ENCODE measurements at regions not wholly inside any gene's neighbourhood (a gene's known extent, or its start where the extent isn't known, plus 50 kb on each side); places are given as distances from the start of the nearest gene placed in this dataset.

GRCh38 chr3:154571553-154572226, 141.7 kb upstream of the GPR149 start:
- TF ChIP-seq CTCF (conservative IDR thresholded peaks at IDR 0.05) (no peak), EZH2 (IDR thresholded peaks at IDR 0.05; ENCODE audit: low read depth) (no peak)
- Histone ChIP-seq H3K4me3 (no peak overlapping the region), H3K27ac (no peak overlapping the region), H3K79me2 (ENCODE audit: low read depth) (no peaks in the 10 kb centered on the region), H3K9me2 (ENCODE audit: insufficient read depth) (no peaks in the 10 kb centered on the region), H3K27me3 (ENCODE audit: insufficient read depth, low read depth) (no peaks in the 10 kb centered on the region), H2AFZ (peak overlapping the region; percentile 60; the same call in 1 of the 2 replicates), H3K4me2 (no peak overlapping the region), H3K4me1 (replicated peaks; ENCODE audit: insufficient read depth) (no peaks in the 10 kb centered on the region), H4K20me1 (ENCODE audit: insufficient read depth) (no peaks in the 10 kb centered on the region), H3F3A (ENCODE audit: insufficient read depth, low read depth) (no peaks in the 10 kb centered on the region), H3K36me3 (ENCODE audit: low read depth) (no peaks in the 10 kb centered on the region), H3K9me3 (ENCODE audit: insufficient read depth, low read depth) (no peaks in the 10 kb centered on the region)
- intact Hi-C loops (cut with micrococcal nuclease; ENCODE audit: unreplicated experiment) = no loop called here
- BruUV-seq (replicated peaks) = no TSS peak
- DNase-seq = no peak
- ChIA-PET POLR2A (ENCODE audit: unreplicated experiment) (interaction anchor here (0.6 kb wide), 1 partner anchor 165 kb away, joined by 4 read pairs; no protein-coding TSS in a partner anchor), CTCF (no interaction called here)

- intact Hi-C loops (cut with micrococcal nuclease; ENCODE audit: unreplicated experiment) = no loop called here
- H3K27ac ChIP-seq = no peak overlapping the region
- peak overlapping the region; percentile 50 for H2AFZ ChIP-seq
- no peaks in the 10 kb centered on the region for H3K79me2 ChIP-seq (ENCODE audit: low read depth)
- ChIA-PET POLR2A (ENCODE audit: unreplicated experiment) (no interaction called here), CTCF (no interaction called here)
- H3K4me1 ChIP-seq (replicated peaks; ENCODE audit: insufficient read depth) = no peaks in the 10 kb centered on the region
- H3K9me3 ChIP-seq (ENCODE audit: insufficient read depth, low read depth) = no peaks in the 10 kb centered on the region
- H3K9me2 ChIP-seq (ENCODE audit: insufficient read depth) = no peaks in the 10 kb centered on the region
- no peaks in the 10 kb centered on the region for H3F3A ChIP-seq (ENCODE audit: insufficient read depth, low read depth)
- DNase-seq = no peak
- BruUV-seq (replicated peaks) = no TSS peak
- no peaks in the 10 kb centered on the region for H3K36me3 ChIP-seq (ENCODE audit: low read depth)
- no peak overlapping the region for H3K4me2 ChIP-seq
- TF ChIP-seq EZH2 (IDR thresholded peaks at IDR 0.05; ENCODE audit: low read depth) = no peak
- no peaks in the 10 kb centered on the region for H4K20me1 ChIP-seq (ENCODE audit: insufficient read depth)
- no peaks in the 10 kb centered on the region for H3K27me3 ChIP-seq (ENCODE audit: insufficient read depth, low read depth)
- H3K4me3 ChIP-seq = no peak overlapping the region
These were observed 138.1 kb upstream of the GPR149 start for GRCh38 chr3:154568064-154568463.

- Histone ChIP-seq H3K27me3 (ENCODE audit: insufficient read depth, low read depth) (no peaks in the 10 kb centered on the region), H3K9me2 (ENCODE audit: insufficient read depth) (no peaks in the 10 kb centered on the region), H3K4me2 (no peak overlapping the region), H3F3A (ENCODE audit: insufficient read depth, low read depth) (no peaks in the 10 kb centered on the region), H3K79me2 (ENCODE audit: low read depth) (no peaks in the 10 kb centered on the region), H3K4me1 (replicated peaks; ENCODE audit: insufficient read depth) (no peaks in the 10 kb centered on the region), H3K27ac (no peak overlapping the region), H2AFZ (no peak overlapping the region), H3K36me3 (ENCODE audit: low read depth) (no peaks in the 10 kb centered on the region), H4K20me1 (ENCODE audit: insufficient read depth) (no peaks in the 10 kb centered on the region), H3K9me3 (ENCODE audit: insufficient read depth, low read depth) (no peaks in the 10 kb centered on the region), H3K4me3 (no peak overlapping the region)
- ChIA-PET CTCF (no interaction called here), POLR2A (ENCODE audit: unreplicated experiment) (no interaction called here)
- TF ChIP-seq EZH2 (IDR thresholded peaks at IDR 0.05; ENCODE audit: low read depth) = no peak
- no peak for TF ChIP-seq CTCF (conservative IDR thresholded peaks at IDR 0.05)
- DNase-seq = no peak
- intact Hi-C loops (cut with micrococcal nuclease; ENCODE audit: unreplicated experiment) = no loop called here
- BruUV-seq (replicated peaks) = no TSS peak
These were observed 129.6 kb upstream of the GPR149 start for GRCh38 chr3:154559623-154560022.

GRCh38 chr3:154552338-154552737, 122.3 kb upstream of the GPR149 start:
- Histone ChIP-seq H3K9me2 (ENCODE audit: insufficient read depth) (no peaks in the 10 kb centered on the region), H3K27ac (no peak overlapping the region), H2AFZ (no peak overlapping the region), H3K36me3 (ENCODE audit: low read depth) (no peaks in the 10 kb centered on the region), H4K20me1 (ENCODE audit: insufficient read depth) (no peaks in the 10 kb centered on the region), H3F3A (ENCODE audit: insufficient read depth, low read depth) (no peaks in the 10 kb centered on the region), H3K4me2 (no peak overlapping the region), H3K79me2 (ENCODE audit: low read depth) (no peaks in the 10 kb centered on the region), H3K4me3 (no peak overlapping the region), H3K27me3 (ENCODE audit: insufficient read depth, low read depth) (no peaks in the 10 kb centered on the region), H3K9me3 (ENCODE audit: insufficient read depth, low read depth) (no peaks in the 10 kb centered on the region; the same call in 1 of the 2 replicates), H3K4me1 (replicated peaks; ENCODE audit: insufficient read depth) (no peaks in the 10 kb centered on the region)
- DNase-seq = no peak
- TF ChIP-seq EZH2 (IDR thresholded peaks at IDR 0.05; ENCODE audit: low read depth) = no peak
- no peak for TF ChIP-seq CTCF (conservative IDR thresholded peaks at IDR 0.05)
- no TSS peak for BruUV-seq (replicated peaks)
- CTCF ChIA-PET = no interaction called here
- intact Hi-C loops (cut with micrococcal nuclease; ENCODE audit: unreplicated experiment) = no loop called here
- POLR2A ChIA-PET (ENCODE audit: unreplicated experiment) = no interaction called here

Measured in PC-9 (cell line).